Stimulated activated CD4-positive, alpha-beta T cell treated with anti-CD3 and anti-CD28 coated beads, Interleukin-1b, Interleukin-23, amount 100 ng/mL, for 4 hours (primary cell): ENCODE measurements at regions not wholly inside any gene's neighbourhood (a gene's known extent, or its start where the extent isn't known, plus 50 kb on each side); places are given as distances from the start of the nearest gene placed in this dataset.
"Not testable (repeated sequence)": the region's sequence is repeated elsewhere in the genome, so short reads cannot be mapped to it uniquely, and the experiment has no call there.

Source experiments
- DNase-seq, 2 donors: peaks; one replicate each; pipeline ENCODE4 v3.0.0-alpha.2; 2020; ENCODE audit warnings: low read depth in 2 of 2

DNA sequence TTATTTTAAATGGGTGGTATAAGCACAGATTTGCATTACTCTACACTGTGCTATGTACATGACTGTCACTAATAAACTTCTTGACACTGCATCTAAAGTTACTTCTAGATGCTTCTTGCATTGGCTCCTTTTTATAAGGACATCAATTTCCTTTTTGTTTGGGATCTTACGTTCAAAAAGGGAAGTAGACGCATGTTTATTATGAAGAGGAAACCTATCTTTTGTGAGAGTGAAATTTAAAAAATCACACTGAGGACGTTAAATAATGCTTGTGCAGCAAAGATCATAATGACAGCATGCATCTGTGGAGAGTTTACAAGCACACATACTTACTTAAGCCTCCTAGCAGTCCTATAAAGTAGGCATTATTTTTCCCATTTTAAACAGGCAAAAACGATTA lies 479.5 kb downstream of the CD83 start:
- no peak for DNase-seq

GRCh38 chr6:14598017-14598864 lies 480.7 kb downstream of the CD83 start:
- no peak for DNase-seq

GRCh38 chr6:14600306-14600705 lies 482.7 kb downstream of the CD83 start:
- not testable (repeated sequence) for DNase-seq

DNA sequence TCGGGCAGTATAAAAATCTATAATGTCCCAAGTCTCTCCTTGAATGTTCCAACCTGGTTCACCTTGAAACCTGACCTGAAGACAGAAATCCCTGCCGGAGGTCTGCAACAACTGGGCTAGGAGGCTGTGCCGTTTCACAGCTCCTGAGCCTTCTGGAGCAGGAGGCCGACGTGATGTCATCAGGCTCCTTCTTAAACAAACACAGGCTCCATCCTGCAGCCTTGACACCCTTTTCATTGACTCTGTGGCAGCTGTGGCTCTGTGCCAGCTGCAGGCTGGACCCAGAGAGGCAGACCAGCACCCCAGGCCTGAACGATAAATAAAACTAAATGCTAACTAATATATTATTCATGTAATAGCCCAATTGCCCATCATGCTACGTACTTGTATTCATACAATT lies 483.9 kb downstream of the CD83 start:
- no peak for DNase-seq

DNA sequence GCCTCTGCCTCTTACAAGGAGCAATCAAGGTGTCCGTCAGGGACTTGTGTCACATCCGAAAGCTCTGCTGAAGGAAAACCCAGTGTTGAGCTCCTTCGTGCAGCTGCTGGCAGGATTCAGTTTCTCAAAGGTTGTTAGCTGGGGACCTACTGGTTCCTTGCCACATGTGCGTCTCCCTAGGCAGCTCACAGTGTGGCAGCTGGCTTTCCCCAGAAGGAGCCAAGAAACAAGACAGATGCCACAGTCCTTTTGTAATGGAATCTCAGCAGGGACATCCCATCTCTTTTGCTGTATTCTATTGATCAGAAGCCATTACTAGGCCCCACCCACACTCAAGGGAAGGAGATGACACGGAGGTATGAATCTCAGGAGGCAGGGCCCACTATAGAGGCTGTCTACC lies 488.8 kb downstream of the CD83 start:
- DNase-seq = no peak

DNA sequence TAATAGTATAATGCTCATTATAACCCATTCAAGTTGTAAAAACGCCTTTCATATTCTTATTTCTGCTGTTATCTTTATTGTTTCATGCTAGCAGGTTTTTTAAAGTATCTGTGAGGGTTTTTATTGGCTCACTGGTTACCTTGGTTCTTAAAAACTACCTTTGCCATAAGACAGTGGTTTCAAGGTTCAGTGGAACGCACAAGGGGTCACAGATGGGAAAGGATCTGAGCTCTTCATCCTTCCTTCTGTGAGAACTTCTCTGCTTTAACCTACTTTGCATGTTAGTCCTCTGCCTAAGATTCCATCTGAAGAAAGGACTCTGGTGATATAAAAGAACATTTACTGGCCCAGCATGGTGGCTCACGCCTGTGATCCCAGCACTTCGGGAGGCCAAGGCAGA lies 492.6 kb downstream of the CD83 start:
- DNase-seq = no peak

DNA sequence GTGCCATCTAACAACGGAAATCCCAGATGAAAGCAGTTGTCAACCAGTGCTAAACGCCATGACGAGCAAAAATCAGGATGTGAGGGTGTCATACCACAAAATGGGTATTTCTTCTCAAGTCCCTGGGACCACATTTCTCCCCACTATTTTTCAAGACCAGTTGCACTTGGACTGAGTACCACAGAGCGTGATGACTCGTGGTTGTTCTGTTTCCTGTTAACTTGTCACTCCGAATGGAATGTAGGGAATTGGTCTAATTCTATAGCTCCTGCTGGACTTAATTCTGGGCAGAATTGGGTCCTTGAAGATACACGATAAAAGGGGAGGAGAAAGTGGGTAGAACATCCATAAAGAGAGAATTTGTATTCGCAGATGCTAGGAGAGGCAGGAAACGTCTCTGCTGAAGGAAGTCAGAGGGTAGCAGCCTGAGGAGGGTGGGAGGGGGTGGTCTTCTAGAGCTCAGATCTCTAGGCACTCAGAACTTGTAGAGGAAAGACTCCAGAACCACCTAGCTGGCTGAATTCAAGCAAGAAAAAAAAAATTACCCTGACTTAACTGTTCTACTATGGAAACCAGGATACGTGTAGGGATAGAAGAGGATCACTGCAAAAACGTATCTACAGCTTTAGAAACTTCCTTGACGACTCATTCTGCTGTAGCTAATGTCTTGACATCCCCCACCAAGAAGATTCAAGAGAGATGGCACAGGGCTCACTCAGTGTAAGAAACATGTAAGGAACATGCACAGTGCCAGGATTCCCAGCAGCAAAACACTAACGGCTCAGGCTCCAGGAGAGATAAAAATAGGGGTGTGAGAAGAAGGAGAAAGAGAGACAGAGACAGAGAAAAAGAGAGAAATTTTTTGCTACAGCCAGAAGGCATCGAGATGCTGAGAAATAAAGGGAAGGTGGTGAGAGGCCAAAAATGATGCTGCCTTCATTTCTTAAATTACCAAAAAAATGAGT lies 494.7 kb downstream of the CD83 start:
- no peak for DNase-seq

DNA sequence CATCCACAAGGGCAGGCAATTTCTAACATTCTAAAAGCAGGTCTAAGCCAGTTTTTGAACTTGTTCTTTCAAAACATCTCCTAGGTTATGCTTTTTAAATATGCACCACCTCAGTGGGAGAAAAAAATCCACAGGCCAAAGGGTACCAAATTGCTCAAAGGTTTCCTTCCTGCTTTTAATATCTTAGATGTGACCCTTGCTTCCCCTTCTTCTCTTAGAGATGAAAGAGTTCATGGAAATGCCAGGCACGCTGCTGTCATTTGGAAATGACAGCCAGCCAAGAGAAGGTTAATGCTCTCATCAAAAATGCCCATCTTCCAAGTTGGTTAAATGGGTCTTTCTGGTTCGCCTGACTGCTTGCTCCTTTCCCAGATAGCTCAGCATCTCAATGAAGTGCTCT lies 497.1 kb downstream of the CD83 start:
- DNase-seq = no peak

DNA sequence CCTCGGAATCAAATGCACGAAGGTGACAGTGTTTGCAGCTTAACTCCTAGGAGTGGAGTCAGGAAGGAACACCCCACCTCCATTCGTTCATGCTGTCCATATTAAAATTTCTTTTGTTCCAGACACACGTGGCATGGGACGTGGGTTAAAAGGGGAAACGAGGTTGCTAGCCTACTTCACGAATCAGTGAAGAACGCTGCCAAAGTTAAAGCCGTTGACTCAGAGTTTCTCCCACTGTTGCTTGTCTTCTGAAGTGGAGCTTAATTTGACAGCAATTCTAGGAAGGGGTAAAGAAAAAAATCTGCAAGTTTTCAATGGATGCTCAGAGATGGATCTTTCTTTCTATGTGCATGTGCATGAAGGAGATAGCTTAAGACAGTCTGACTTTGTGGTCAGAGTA lies 499.1 kb downstream of the CD83 start:
- DNase-seq = no peak

GRCh38 chr6:14618759-14619418 lies 501.3 kb downstream of the CD83 start:
- DNase-seq = no peak

- no peak for DNase-seq
Measured at GRCh38 chr6:14619419-14619781, 501.8 kb downstream of the CD83 start.

- DNase-seq = no peak
Measured at GRCh38 chr6:14620522-14620921, 502.9 kb downstream of the CD83 start.

DNA sequence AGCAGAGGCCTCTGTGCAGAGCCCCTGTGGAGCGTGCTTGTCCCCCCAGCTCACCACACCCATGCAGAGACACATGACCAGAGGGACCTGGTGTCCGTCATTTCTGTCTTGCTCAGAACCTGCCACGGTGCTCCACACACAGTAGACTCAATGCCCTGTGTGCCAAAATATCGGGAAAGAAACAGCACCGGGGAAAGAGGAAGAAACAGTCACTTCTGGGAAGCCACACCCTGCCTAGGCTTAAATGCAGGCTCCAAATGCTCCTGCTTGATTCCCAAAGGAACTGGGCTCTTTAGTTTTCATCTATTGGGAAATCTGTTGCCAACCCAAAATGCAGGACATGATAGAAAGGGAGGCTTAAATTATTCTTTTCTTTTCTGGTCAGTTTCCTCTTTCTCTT lies 503.9 kb downstream of the CD83 start:
- DNase-seq = no peak

- no peak for DNase-seq
Measured at GRCh38 chr6:14622085-14622484, 504.5 kb downstream of the CD83 start.

GRCh38 chr6:14622909-14623505 lies 505.4 kb downstream of the CD83 start:
- DNase-seq = no peak

DNA sequence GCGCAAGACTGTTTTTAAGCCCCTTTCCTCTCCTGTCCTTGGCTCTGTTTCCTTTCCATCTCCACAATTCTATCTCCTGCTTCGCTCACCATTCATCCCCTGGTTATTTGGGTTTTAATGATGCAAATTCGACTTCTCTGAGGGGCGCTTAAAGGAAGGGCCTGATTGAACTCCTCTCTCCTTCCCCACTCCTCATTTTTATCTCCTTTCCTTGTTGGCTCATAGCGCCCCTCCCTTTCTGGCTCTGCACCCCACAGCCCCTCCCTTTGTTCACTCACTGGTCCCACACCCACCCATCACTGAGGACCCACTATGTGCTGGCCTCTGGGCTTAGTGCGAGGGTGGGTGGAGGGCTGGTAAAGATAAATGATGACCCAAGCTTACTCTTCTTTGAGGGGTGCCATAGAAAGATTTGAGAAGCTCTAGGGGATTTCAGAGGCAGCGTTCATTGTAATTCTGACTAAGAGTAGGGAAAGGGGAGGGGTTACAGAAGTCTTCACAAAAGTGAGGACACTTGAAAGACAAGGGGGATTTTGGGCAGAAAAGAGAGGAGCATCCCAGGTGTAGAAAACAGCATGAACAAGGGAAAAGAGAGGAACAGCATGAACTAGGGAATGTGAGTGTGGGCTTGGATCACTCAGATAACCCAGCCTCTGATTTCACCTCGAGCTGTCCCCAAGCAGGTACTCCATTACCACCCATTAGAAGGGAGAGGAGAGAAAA lies 507.8 kb downstream of the CD83 start:
- no peak for DNase-seq

- no peak for DNase-seq
Measured at GRCh38 chr6:14626556-14626955, 509.0 kb downstream of the CD83 start.

DNA sequence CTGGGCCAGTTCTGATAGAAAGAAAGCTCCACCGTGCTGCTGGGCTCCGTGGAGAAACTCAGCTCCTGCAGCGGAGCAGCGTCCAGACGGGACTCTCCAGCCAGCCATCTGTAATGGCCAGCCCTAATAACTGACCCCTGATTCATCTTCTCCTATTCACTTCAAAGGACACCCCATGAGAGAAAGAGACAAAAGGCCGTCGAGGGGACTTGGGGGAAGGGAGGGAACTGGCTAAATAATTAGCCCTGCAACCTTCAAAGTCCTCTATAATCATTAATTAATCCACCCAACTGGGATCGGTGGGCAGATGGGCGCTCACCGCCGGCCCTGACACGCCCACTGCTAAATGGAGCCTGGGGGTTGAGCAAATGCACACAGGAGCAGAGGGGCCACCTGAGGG lies 512.4 kb downstream of the CD83 start:
- DNase-seq = no peak

- DNase-seq = no peak
Measured at GRCh38 chr6:14633479-14633878, 515.9 kb downstream of the CD83 start.

DNA sequence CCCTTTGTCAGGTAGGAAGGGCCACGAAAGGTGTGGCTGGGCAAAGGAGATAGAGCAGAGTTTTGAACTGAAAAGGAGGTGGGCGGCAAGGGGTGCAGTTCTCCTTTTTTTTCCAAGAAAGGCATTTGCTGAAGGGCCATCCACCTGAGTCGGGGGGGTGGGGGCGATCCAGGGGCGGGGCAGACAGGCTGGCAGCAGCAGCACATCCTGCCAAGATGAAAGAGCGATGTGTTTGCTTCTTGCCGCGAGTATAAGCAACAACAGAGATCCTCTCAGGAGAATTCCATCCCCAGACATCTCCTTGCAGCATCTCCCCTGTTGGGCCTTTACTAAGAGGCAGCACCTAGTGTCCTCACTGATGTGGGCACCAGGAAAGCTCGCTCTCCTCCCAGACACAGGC lies 516.5 kb downstream of the CD83 start:
- DNase-seq = no peak

GRCh38 chr6:14635195-14635594 lies 517.6 kb downstream of the CD83 start:
- no peak for DNase-seq
